SK-N-SH treated with all-trans-retinoic acid at 6 μM for 48 hours (cell line): ENCODE measurements at regions not wholly inside any gene's neighbourhood (a gene's known extent, or its start where the extent isn't known, plus 50 kb on each side); places are given as distances from the start of the nearest gene placed in this dataset.

Source experiments
- ESRRG ChIP-seq: fragments of 250-450 bp; sonication (Bioruptor Pico); IDR thresholded peaks from 2 replicates; pipeline ENCODE4 v1.6.1; 2021; ENCODE audit warnings: mild to moderate bottlenecking
- ZFP3 ChIP-seq: fragments of 250-450 bp; sonication (Bioruptor Pico); IDR thresholded peaks from 2 replicates; pipeline ENCODE4 v1.5.0; 2020; ENCODE audit warnings: mild to moderate bottlenecking, moderate library complexity

DNA sequence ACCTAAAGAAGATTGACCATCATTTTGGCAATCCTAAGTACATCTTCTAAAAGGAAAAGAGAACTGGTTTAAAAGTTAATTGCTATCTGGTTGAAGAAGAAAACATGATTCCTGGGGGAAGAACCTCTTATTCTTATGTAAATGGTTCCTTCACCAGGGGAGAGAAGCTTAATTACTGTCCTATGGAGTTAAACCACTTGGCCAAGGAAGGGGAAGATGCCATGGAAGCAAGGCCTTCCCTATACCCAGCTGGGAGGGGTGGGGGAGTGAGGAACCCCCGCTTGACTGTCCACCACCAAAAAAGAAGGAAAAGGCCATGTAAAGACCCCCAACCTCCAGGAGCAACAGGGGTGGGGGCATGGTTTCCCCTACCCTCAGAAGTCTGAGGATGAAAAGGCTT is 962.1 kb downstream of the GRIK2 start:
- TF ChIP-seq ZFP3 (CRISPR knock-in tag) (no peak), ESRRG (no peak)
